ENCODE measurements at regions not wholly inside any gene's neighbourhood (a gene's known extent, or its start where the extent isn't known, plus 50 kb on each side); places are given as distances from the start of the nearest gene placed in this dataset.

DNA sequence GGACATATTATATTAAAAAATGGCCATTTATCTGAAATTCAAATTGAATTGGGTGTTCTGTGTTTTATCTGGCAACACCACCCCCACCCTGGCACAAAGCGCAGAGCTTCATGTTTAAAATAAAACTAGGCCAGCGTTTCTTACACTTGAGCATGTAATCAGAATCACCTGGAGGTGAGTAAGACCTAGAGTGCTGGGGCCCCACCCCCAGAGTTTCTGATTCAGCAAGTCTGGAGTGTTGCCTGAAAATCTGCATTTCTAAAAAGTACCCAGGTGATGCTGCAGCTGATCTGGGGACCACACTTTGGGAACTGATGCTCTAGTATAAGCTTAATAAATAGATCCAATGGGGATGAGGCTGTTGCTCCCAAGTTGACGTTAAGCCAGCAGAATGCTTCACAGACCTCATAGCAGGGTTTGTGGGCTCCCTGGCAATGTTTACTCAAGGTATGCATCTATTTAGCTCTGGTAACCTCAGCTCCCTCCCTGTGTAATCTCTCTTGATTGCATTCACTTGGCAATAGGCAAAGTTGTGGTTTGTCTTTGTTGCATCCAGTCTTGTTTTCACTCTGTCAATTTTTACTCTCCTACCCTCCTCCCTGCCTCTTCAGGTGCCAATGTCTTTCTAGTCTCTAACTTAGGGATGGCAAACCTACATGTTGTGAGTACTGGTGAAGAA lies 99.8 kb upstream of the TEX13D start:
- no peak for DNase-seq
- in situ Hi-C loops (cut with MboI; ENCODE audit: low sequenced_read_pairs in 4 of 4) = no loop called here
- Histone ChIP-seq H3K27ac (no peak overlapping the region), H3K9me3 (no peaks in the 10 kb centered on the region), H3K4me3 (no peak overlapping the region), H3K36me3 (no peaks in the 10 kb centered on the region), H3K4me1 (no peaks in the 10 kb centered on the region), H3K27me3 (peaks cover 0 to 2% (median 0%) of the 10 kb centered on the region in 3 donors)
- ATAC-seq = no peak
- no peak for TF ChIP-seq POLR2A (IDR thresholded peaks at IDR 0.05)
- TF ChIP-seq, protein P1, sequence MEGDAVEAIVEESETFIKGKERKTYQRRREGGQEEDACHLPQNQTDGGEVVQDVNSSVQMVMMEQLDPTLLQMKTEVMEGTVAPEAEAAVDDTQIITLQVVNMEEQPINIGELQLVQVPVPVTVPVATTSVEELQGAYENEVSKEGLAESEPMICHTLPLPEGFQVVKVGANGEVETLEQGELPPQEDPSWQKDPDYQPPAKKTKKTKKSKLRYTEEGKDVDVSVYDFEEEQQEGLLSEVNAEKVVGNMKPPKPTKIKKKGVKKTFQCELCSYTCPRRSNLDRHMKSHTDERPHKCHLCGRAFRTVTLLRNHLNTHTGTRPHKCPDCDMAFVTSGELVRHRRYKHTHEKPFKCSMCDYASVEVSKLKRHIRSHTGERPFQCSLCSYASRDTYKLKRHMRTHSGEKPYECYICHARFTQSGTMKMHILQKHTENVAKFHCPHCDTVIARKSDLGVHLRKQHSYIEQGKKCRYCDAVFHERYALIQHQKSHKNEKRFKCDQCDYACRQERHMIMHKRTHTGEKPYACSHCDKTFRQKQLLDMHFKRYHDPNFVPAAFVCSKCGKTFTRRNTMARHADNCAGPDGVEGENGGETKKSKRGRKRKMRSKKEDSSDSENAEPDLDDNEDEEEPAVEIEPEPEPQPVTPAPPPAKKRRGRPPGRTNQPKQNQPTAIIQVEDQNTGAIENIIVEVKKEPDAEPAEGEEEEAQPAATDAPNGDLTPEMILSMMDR (IDR thresholded peaks at IDR 0.05 in 4 of 5, conservative IDR thresholded peaks at IDR 0.05 in 1 of 5) = no peak
- intact Hi-C loops (cut with DNase I; ENCODE audit: low total_unique reads) = no loop called here

DNA sequence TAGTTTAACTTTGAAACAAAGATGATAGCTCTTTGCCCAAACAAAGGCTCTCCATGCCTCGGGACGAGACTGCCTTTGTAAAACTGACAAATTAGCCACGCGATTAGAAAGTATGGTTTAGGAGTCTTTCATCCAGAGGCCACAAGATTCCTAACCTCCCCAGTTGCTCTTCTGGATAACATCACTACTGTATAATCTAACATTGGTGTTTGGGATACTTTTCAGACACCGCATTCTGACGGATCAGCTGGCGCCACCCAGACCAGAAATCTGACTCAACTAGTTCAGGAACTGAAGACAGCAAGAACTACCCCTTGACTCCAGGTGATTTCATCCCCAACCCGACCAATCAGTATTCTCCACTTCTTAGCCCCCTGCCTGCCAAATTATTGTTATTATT lies 98.1 kb upstream of the TEX13D start:
- DNase-seq (no peak), ATAC-seq (no peak)
- Histone ChIP-seq H3K27ac (no peak overlapping the region), H3K4me1 (no peaks in the 10 kb centered on the region), H3K4me3 (no peak overlapping the region), H3K36me3 (no peaks in the 10 kb centered on the region), H3K9me3 (no peaks in the 10 kb centered on the region), H3K27me3 (peaks cover 0 to 3% (median 0%) of the 10 kb centered on the region in 3 donors)
- in situ Hi-C loops (cut with MboI; ENCODE audit: low sequenced_read_pairs in 4 of 4) = no loop called here
- TF ChIP-seq, protein P1 (IDR thresholded peaks at IDR 0.05 in 4 of 5, conservative IDR thresholded peaks at IDR 0.05 in 1 of 5) = no peak
- TF ChIP-seq POLR2A (IDR thresholded peaks at IDR 0.05) = no peak
- intact Hi-C loops (cut with DNase I; ENCODE audit: low total_unique reads) = no loop called here

DNA sequence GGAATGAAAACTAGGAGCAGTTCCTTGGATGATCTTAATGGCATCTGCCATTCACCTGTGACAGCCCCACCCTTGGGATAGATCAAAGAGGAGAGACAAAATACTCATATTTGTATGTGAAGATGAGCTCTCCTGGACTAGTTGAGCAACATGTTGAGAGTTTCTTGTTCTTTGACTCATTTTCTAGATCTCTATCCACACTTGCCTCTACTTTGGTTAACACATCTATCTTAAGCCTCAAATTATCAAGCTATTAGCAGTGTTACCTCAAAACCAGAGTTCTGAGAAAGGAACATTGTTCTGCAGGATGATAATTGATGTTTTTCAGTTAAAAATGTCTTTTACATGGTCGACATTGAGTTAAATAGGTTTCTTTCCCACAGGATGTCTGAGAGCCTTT lies 94.2 kb upstream of the TEX13D start:
- ATAC-seq = no peak
- Histone ChIP-seq H3K4me1 (peaks cover 0 to 2% of the 10 kb centered on the region in 2 donors), H3K4me3 (no peak overlapping the region), H3K9me3 (no peaks in the 10 kb centered on the region), H3K27me3 (peaks cover 0 to 3% (median 0%) of the 10 kb centered on the region in 3 donors), H3K27ac (no peak overlapping the region), H3K36me3 (no peaks in the 10 kb centered on the region)
- TF ChIP-seq, protein P1 (IDR thresholded peaks at IDR 0.05 in 4 of 5, conservative IDR thresholded peaks at IDR 0.05 in 1 of 5) = no peak
- no peak for TF ChIP-seq POLR2A (IDR thresholded peaks at IDR 0.05)
- in situ Hi-C loops (cut with MboI; ENCODE audit: low sequenced_read_pairs in 4 of 4) = no loop called here
- intact Hi-C loops (cut with DNase I; ENCODE audit: low total_unique reads) = no loop called here
- no peak for DNase-seq

DNA sequence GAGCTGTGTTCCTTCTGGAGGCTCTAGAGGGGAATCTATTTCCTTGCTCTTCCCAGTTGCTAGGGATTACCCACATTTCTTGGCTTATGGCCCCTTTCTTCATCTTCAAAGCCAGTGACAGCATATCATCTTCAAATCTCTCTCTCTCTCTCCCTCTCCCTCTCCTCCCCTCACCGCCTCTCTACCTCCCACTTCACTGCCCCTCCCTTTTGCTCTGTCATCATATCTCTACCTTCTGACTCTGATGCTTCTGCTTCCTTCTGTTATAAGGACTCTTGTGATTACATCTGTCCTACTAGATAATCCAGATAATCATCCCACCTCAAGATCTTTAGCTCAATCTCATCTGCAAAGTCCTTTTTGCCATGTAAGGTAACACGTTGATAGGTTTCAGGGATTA lies 93.1 kb upstream of the TEX13D start:
- no peak overlapping the region for H3K27ac ChIP-seq
- intact Hi-C loops (cut with DNase I; ENCODE audit: low total_unique reads) = no loop called here
- no peak overlapping the region for H3K4me3 ChIP-seq
- H3K4me1 ChIP-seq = peaks cover 0 to 2% of the 10 kb centered on the region in 2 donors
- ATAC-seq (no peak), DNase-seq (no peak)
- TF ChIP-seq, protein P1 (IDR thresholded peaks at IDR 0.05 in 4 of 5, conservative IDR thresholded peaks at IDR 0.05 in 1 of 5) = no peak
- TF ChIP-seq POLR2A (IDR thresholded peaks at IDR 0.05) = no peak
- H3K27me3 ChIP-seq = peaks cover 0 to 3% (median 0%) of the 10 kb centered on the region in 3 donors
- H3K9me3 ChIP-seq = no peaks in the 10 kb centered on the region
- in situ Hi-C loops (cut with MboI; ENCODE audit: low sequenced_read_pairs in 4 of 4) = no loop called here
- no peaks in the 10 kb centered on the region for H3K36me3 ChIP-seq

DNA sequence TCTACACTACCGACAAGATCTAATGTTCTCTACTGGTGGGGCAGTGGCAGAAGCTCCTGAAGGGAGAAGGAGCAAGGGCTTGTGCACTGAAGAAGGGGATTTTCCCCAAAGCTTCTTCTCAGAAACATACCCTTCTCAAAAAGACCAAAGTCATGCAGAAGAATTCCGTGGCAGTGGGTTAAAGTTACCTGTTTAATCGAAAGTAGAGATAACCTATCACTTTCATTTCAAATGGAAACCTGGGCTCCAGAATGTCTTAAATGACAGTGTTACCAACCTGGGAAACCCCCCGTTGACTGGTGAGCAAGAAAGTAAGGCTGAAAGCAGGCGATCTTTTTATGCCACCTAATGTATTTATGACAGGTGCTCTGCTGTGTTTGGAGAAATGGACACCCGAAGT lies 92.5 kb upstream of the TEX13D start:
- peaks cover 0 to 2% of the 10 kb centered on the region in 2 donors for H3K4me1 ChIP-seq
- DNase-seq (no peak), ATAC-seq (no peak)
- TF ChIP-seq POLR2A (IDR thresholded peaks at IDR 0.05) = no peak
- TF ChIP-seq, protein P1 (IDR thresholded peaks at IDR 0.05 in 4 of 5, conservative IDR thresholded peaks at IDR 0.05 in 1 of 5) = no peak
- intact Hi-C loops (cut with DNase I; ENCODE audit: low total_unique reads) (no loop called here), in situ Hi-C loops (cut with MboI; ENCODE audit: low sequenced_read_pairs in 4 of 4) (no loop called here)
- H3K9me3 ChIP-seq = no peaks in the 10 kb centered on the region
- H3K27ac ChIP-seq = no peak overlapping the region
- H3K4me3 ChIP-seq = no peak overlapping the region
- H3K27me3 ChIP-seq = peaks cover 0 to 3% (median 0%) of the 10 kb centered on the region in 3 donors
- H3K36me3 ChIP-seq = no peaks in the 10 kb centered on the region

Data from gastrocnemius medialis (tissue), 4 donors.